HG03139 (cell line): ENCODE measurements at regions not wholly inside any gene's neighbourhood (a gene's known extent, or its start where the extent isn't known, plus 50 kb on each side); places are given as distances from the start of the nearest gene placed in this dataset.
"Not testable (repeated sequence)": the region's sequence is repeated elsewhere in the genome, so short reads cannot be mapped to it uniquely, and the experiment has no call there.

Experiments
- ATAC-seq: cut with Tn5 transposase; IDR thresholded peaks from one replicate; pipeline ENCODE4 v1.9.1; 2021; ENCODE audit not compliant: unreplicated experiment

DNA sequence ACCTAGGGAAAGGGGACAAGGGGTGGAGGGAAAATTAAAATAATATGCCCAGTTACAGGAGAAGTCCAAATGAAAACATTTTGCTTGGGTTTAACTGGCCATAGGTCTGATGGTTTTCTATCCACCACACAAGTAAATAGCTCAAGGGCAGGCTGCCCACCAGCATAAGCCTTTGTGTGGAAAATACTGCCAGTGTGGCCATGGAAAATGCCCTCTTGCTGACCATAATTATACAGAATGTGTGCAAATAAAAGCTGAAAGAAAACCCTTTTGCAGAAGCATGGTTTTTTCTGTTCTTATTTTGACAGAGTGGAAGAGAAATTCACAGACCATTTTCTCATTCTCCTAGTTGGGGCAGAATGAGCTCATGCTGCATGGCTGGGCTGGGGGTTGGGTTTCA lies 111.3 kb upstream of the SIX2 start:
- no peak for ATAC-seq

- no peak for ATAC-seq
These were observed 110.6 kb upstream of the SIX2 start for GRCh38 chr2:45119855-45120254.

- ATAC-seq: no peak
These were observed 109.8 kb upstream of the SIX2 start for GRCh38 chr2:45119038-45119437.

GRCh38 chr2:45117383-45117782 lies 108.1 kb upstream of the SIX2 start:
- ATAC-seq: no peak

GRCh38 chr2:45115181-45115580 lies 105.9 kb upstream of the SIX2 start:
- ATAC-seq: no peak

DNA sequence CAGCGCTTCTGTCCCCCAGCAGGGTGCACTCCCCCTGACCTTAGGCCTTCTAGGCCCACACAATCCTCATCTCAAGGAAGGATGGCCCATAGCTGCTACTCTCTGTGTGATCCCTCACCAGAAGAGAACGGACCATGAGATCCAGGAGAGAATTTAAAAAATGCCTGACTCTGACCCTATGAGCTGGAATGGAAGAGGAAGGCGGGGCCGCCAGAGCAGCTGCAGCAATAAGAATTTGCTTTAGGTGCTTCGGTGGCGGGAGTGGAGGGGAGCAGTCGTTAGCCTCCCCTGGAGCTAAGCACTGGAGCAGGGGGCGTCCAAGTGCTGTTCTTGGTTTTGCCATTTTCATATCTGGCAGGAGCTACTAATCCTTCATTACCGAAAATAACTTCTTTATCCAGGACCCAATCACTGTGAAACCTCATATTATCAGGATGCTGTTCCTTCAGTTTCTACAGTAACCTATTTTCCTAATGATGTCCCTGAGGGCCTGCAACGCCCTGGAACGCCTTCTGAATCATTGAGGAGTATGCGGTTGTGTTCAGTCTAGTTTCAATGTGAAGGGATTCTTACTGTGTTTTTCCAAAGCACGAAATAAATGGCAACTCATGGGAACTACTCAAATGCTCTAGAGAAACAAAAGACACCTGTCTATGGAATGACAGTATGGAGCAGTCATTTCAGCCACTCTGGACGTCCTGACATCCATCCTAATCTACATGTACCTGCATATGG lies 105.1 kb upstream of the SIX2 start:
- no peak for ATAC-seq

- ATAC-seq: no peak
These were observed 103.5 kb upstream of the SIX2 start for GRCh38 chr2:45112750-45113149.

DNA sequence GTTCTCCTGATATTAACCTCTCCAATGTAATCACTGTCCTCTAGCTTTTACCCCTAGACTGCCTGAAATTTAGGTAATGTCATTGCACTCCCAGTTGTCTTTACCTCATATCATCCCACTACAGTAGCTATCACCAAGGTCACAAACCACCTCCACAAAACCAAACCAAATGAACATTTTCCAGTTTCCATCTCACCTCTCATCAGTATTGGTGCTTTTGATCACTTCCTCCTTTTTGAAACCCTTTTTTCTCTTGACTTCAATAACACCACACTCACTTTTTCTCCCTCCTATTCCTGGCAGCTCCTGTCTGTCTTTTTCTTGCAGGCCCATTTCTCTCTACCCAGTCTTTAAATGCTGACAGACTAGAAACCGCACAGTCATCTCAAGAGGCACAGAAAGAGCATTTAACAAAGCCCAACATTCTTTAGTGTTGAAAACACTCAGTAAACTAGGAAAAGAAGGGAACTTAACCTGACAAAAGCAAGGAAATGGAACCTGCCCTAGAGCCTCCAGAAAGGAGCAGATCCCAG lies 95.9 kb upstream of the SIX2 start:
- ATAC-seq: no peak

GRCh38 chr2:45104429-45104828 lies 95.2 kb upstream of the SIX2 start:
- ATAC-seq: no peak

- ATAC-seq: no peak
These were observed 94.4 kb upstream of the SIX2 start for GRCh38 chr2:45103351-45104345.

DNA sequence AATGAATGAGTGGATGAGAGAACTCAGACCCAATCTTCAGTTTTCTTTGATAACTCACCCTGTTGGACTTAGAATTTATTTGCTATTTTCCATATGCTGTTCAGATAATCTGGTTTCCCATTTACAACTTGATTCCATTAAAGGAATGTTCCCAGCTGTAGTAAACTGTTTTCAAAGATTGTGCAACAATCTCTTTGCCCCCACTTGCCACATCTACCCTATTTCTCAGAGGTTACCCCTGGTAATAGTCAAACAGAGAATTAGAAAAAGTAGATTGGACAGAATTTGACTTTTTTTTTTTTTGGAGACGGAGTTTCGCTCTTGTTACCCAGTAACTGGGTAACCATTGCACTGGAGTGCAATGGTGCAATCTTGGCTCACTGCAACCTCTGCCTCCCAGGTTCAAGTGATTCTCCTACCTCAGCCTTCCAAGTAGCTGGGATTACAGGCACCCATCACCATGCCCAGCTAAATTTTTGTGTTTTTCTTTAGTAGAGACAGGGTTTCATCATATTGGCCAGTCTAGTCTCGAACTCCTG lies 93.4 kb upstream of the SIX2 start:
- ATAC-seq: no peak

DNA sequence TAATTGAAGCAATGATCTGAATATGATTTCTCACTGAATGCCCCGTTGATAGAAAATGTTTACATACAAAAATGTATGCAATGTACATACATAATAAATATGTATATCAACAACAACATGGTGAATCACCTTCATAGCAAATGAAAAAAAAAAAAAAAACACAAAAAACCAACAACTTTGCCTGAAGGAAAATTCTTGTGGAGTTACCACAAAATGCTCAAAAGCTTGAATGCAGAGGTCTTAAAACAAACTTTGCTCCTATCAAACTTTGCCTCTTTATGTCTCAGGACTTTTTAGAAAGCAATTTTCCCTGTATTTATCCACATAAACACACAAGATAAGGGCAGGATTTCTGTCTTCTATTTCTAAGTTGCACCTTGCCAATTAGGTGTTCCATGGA lies 92.9 kb upstream of the SIX2 start:
- ATAC-seq: no peak

DNA sequence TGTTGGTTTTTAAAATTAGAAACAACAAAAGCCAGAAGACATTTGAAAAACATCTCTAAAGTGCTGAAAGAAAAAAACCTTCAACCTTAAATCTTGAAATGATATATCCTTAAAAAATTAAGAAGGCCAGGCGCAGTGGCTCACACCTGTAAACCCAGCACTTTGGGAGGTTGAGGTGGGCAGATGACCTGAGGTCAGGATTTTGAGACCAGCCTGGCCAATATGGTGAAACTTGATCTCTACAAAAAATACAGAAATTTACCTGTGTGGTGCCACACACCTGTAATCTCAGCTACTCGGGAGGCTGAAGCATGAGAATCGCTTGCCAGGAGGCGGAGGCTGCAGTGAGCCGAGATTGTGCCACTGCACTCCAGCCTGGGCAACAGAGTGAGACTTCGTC lies 87.7 kb upstream of the SIX2 start:
- no peak for ATAC-seq

DNA sequence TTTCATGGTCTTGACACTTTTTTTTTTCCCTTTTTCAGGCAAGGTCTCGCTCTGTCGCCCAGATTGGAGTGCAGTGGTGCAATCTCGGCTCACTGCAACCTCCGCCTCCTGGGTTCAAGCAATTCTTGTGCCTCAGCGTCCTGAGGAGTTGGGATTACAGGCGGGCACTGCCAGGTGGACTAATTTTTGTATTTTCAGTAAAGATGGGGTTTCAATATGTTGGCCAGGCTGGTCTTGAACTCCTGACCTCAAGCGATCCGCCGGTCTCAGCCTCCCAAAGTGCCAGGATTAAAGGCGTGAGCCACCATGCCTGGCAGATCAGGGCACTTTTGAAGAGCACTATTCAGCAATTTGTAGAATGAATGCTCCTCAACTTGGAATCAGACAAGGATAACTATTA lies 86.8 kb upstream of the SIX2 start:
- ATAC-seq: not testable (repeated sequence)

DNA sequence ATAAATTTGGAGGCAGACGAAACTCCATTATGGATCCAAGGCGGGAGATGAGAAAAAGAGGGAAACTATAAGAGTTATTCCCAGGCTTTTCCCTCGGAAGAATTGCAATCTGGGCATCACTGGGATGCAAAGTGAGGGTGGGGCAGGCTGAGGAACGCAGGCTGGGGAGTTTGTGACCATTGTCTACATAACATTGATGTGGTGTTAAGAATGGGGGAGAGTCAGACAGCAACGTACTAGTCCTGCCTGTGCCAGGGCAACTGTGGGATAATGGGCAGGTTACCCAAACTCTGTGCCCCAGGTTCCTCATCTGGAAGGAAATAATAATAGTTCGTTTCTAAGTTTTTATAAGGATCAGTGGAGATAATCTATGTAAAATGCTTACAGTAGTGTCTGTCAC lies 84.4 kb upstream of the SIX2 start:
- ATAC-seq: no peak

DNA sequence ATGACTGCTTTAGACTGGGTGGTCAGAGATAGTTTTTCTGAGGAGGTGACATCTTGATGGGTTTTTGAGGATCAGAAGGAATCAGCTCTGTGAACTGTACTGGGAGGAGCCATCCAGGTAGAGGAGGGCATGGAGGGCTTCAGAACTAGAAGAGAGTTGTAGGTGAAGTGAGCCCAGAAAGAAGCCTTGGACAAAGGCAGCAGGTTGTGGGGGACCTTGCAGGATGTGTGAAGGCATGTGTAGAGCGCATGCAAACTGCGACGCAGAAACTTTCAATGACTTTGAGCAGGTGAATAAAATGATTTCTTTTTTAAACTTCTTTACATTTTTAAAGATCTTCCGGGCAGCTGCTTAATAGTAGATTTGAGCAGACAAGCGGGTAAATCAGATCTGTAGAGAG lies 83.9 kb upstream of the SIX2 start:
- ATAC-seq: no peak

DNA sequence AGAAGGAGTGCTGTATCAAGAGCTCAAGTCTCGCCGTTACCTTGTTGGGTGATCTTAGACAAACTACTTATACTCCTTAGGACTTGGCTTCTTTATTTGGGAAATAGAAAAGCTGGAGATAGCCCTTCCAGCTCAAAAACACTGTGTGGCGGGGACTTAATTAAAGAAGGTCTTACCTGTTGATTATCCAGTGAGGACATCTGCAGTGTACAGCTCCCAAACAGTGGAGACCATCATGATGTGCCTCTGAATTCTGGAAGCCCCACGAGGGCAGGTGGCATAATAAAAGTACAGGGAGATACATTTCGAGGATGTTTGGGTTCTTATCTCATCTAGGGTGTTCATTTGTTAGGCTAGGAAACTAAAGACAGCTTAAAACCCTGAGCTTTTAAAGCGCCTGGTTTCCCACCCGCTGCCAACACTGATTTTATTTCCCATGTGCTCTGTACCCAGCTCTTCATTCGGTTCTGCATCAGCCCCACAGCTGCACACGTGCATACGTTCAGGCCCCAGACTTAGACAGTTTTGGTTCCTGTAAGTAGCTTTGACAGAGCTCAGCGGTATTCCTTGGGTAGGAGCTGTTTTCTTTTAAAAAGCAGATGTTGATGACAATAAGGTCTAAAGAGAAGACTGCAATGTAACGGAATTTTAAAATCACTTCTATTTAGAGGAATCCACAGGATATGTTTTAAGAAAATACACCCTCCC lies 80.5 kb upstream of the SIX2 start:
- ATAC-seq: no peak

GRCh38 chr2:45085487-45085886 lies 76.2 kb upstream of the SIX2 start:
- ATAC-seq: no peak

- ATAC-seq: no peak
These were observed 75.2 kb upstream of the SIX2 start for GRCh38 chr2:45084361-45085020.

DNA sequence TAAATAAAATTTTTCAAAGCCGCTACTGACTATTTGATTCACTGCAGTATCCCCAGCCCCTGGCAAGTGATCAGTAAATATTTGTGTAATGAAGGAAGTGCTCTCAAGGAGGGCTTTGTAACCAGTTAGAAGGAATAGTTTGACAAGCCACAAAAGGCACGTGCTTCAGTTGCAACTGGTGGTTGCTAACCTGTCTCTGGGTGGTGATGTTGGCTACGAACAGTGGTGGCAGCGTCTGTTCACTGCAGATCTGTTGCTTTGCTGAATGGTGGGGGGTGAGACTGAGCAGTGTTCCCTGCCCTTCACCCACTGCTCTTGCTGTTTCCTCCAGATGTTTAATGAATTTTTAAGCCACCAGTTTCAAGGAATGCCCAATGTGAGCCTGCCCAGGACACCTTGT lies 73.9 kb upstream of the SIX2 start:
- no peak for ATAC-seq

DNA sequence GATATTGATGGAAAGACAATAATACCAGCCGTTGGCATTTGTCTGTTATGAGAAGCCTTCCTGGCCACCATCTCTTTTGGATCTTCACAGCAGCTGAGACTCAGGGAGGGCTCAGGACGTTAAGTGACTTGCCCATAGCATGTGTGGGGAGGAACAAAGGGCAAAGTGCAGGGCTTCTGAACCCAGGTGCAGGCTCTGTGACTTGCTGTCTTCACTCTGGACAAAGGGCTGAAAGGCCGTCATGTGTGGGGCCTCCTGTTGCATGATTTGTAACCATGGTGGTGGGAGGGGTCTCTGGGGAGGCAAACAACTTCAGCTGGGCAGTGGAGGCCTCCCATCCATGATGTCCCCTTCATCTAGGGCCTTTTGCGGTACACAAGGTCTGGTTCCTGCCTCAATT lies 65.5 kb upstream of the SIX2 start:
- no peak for ATAC-seq
